OCI-M1 (cell line): ENCODE measurements at regions not wholly inside any gene's neighbourhood (a gene's known extent, or its start where the extent isn't known, plus 50 kb on each side); places are given as distances from the start of the nearest gene placed in this dataset.
"Not testable (repeated sequence)": the region's sequence is repeated elsewhere in the genome, so short reads cannot be mapped to it uniquely, and the experiment has no call there.

Experiments used
- DNase-seq: peaks from one replicate; lab custom pipeline; 2025; lab: John Stamatoyannopoulos, UW

GRCh38 chr3:147471741-147472140 is 62.6 kb downstream of the ZIC1 start:
- no peak for DNase-seq

GRCh38 chr3:147472846-147473245 is 63.7 kb downstream of the ZIC1 start:
- DNase-seq = no peak

- no peak for DNase-seq
Measured at GRCh38 chr3:147483145-147483544, 74.0 kb downstream of the ZIC1 start.

GRCh38 chr3:147483578-147483977 is 74.4 kb downstream of the ZIC1 start:
- no peak for DNase-seq

GRCh38 chr3:147493065-147493464 is 83.9 kb downstream of the ZIC1 start:
- no peak for DNase-seq

- DNase-seq = no peak
Measured at GRCh38 chr3:147493666-147494065, 84.5 kb downstream of the ZIC1 start.

GRCh38 chr3:147497286-147497685 is 88.1 kb downstream of the ZIC1 start:
- no peak for DNase-seq

GRCh38 chr3:147507638-147508286 is 98.6 kb downstream of the ZIC1 start:
- DNase-seq = no peak

- DNase-seq = no peak
Measured at GRCh38 chr3:147509448-147509847, 100.3 kb downstream of the ZIC1 start.

- no peak for DNase-seq
Measured at GRCh38 chr3:147513785-147514184, 104.6 kb downstream of the ZIC1 start.

- DNase-seq = no peak
Measured at GRCh38 chr3:147514366-147515160, 105.4 kb downstream of the ZIC1 start.

- peak; percentile 95 for DNase-seq
Measured at GRCh38 chr3:147518465-147518864, 109.3 kb downstream of the ZIC1 start.

- no peak for DNase-seq
Measured at GRCh38 chr3:147521646-147522045, 112.5 kb downstream of the ZIC1 start.

- not testable (repeated sequence) for DNase-seq
Measured at GRCh38 chr3:147522780-147523179, 113.6 kb downstream of the ZIC1 start.

- DNase-seq = peak; percentile 90
Measured at GRCh38 chr3:147529551-147529950, 120.4 kb downstream of the ZIC1 start.

- DNase-seq = peak; percentile 76
Measured at GRCh38 chr3:147538034-147538433, 128.9 kb downstream of the ZIC1 start.

GRCh38 chr3:147540921-147541320 is 131.8 kb downstream of the ZIC1 start:
- peak; percentile 17 for DNase-seq

- DNase-seq = no peak
Measured at GRCh38 chr3:147544290-147544689, 135.1 kb downstream of the ZIC1 start.

- no peak for DNase-seq
Measured at GRCh38 chr3:147551491-147551890, 142.3 kb downstream of the ZIC1 start.

- no peak for DNase-seq
Measured at GRCh38 chr3:147554332-147554731, 145.2 kb downstream of the ZIC1 start.

GRCh38 chr3:147572970-147573340 is 163.8 kb downstream of the ZIC1 start:
- no peak for DNase-seq

- no peak for DNase-seq
Measured at GRCh38 chr3:147574621-147575020, 165.5 kb downstream of the ZIC1 start.

- DNase-seq = no peak
Measured at GRCh38 chr3:147575391-147575790, 166.2 kb downstream of the ZIC1 start.

- no peak for DNase-seq
Measured at GRCh38 chr3:147582642-147583041, 173.5 kb downstream of the ZIC1 start.
